Mammary epithelial cell (primary cell): ENCODE measurements at regions not wholly inside any gene's neighbourhood (a gene's known extent, or its start where the extent isn't known, plus 50 kb on each side); places are given as distances from the start of the nearest gene placed in this dataset.

Source experiments
- EZH2 ChIP-seq: IDR thresholded peaks from 2 replicates; pipeline ENCODE4 v1.6.1; 2012; ENCODE audit warnings: low read length, inconsistent platforms, borderline replicate concordance
- TF ChIP-seq, protein P1 (sequence below), 2 donors: IDR thresholded peaks in 1 of 2; conservative IDR thresholded peaks in 1 of 2; 2 replicates each; pipeline ENCODE4 v1.5.1; 2011 to 2012; ENCODE audit warnings: inconsistent platforms in 2 of 2, low read length in 2 of 2, mild to moderate bottlenecking in 2 of 2, control low read depth in 1 of 2, low read depth in 1 of 2; ENCODE audit not compliant: insufficient read depth in 1 of 2; ENCODE audit errors: extremely low read depth in 1 of 2

DNA sequence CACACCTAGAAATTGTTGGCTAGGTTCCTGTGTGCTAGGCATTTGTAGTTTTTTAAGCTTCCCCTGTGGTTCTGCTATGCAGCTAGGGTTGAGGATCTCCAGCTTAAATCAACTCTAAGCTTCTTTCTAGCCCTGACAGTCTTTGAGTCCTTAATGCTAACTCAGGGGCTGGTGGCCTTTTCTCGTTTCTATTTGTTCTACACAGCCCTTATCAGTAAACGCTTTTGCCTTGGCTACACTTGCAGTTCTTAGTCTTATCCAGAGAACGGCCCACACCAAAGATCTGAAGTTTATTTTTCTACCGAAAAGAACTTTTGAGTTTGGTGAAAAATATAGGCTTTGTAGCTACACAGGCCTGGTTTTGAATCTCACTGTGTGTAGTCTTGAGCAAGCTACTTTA lies 212.0 kb downstream of the DHX15 start:
- TF ChIP-seq, protein P1, sequence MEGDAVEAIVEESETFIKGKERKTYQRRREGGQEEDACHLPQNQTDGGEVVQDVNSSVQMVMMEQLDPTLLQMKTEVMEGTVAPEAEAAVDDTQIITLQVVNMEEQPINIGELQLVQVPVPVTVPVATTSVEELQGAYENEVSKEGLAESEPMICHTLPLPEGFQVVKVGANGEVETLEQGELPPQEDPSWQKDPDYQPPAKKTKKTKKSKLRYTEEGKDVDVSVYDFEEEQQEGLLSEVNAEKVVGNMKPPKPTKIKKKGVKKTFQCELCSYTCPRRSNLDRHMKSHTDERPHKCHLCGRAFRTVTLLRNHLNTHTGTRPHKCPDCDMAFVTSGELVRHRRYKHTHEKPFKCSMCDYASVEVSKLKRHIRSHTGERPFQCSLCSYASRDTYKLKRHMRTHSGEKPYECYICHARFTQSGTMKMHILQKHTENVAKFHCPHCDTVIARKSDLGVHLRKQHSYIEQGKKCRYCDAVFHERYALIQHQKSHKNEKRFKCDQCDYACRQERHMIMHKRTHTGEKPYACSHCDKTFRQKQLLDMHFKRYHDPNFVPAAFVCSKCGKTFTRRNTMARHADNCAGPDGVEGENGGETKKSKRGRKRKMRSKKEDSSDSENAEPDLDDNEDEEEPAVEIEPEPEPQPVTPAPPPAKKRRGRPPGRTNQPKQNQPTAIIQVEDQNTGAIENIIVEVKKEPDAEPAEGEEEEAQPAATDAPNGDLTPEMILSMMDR (conservative IDR thresholded peaks at IDR 0.05 in 1 of 2, IDR thresholded peaks at IDR 0.05 in 1 of 2; ENCODE audit: extremely low read depth in 1 of 2, insufficient read depth in 1 of 2, low read depth in 1 of 2, low read length in 2 of 2): no peak
- no peak for TF ChIP-seq EZH2
